ENCODE measurements at regions not wholly inside any gene's neighbourhood (a gene's known extent, or its start where the extent isn't known, plus 50 kb on each side); places are given as distances from the start of the nearest gene placed in this dataset.

GRCh38 chr2:65507102-65508069 lies 75.0 kb upstream of the SPRED2 start:
- no peaks in the 10 kb centered on the region for H3K9me3 ChIP-seq
- TF ChIP-seq POLR2A (IDR thresholded peaks at IDR 0.05) (no peak), CTCF (IDR thresholded peaks at IDR 0.05 in 4 of 5, conservative IDR thresholded peaks at IDR 0.05 in 1 of 5) (no peak)
- H3K4me3 ChIP-seq, result no peak overlapping the region
- ATAC-seq (no peak), DNase-seq (no peak)
- no peaks in the 10 kb centered on the region for H3K27me3 ChIP-seq
- H3K27ac ChIP-seq, result no peak overlapping the region
- no peaks in the 10 kb centered on the region for H3K4me1 ChIP-seq
- H3K36me3 ChIP-seq, result no peaks in the 10 kb centered on the region
- intact Hi-C loops (cut with DNase I; ENCODE audit: low total_unique reads) (no loop called here), in situ Hi-C loops (cut with MboI; ENCODE audit: low sequenced_read_pairs in 4 of 4) (no loop called here)

GRCh38 chr2:65504814-65505697 lies 72.7 kb upstream of the SPRED2 start:
- H3K9me3 ChIP-seq, result no peaks in the 10 kb centered on the region
- no peaks in the 10 kb centered on the region for H3K27me3 ChIP-seq
- H3K27ac ChIP-seq, result no peak overlapping the region
- in situ Hi-C loops (cut with MboI; ENCODE audit: low sequenced_read_pairs in 4 of 4), result no loop called here
- ATAC-seq (peak in 1 of 2 donors; percentile 52), DNase-seq (no peak)
- no peaks in the 10 kb centered on the region for H3K36me3 ChIP-seq
- H3K4me3 ChIP-seq, result no peak overlapping the region
- intact Hi-C loops (cut with DNase I; ENCODE audit: low total_unique reads), result no loop called here
- TF ChIP-seq CTCF (IDR thresholded peaks at IDR 0.05 in 4 of 5, conservative IDR thresholded peaks at IDR 0.05 in 1 of 5) (no peak), POLR2A (IDR thresholded peaks at IDR 0.05) (no peak)
- no peaks in the 10 kb centered on the region for H3K4me1 ChIP-seq

- no peak overlapping the region for H3K27ac ChIP-seq
- in situ Hi-C loops (cut with MboI; ENCODE audit: low sequenced_read_pairs in 4 of 4) (no loop called here), intact Hi-C loops (cut with DNase I; ENCODE audit: low total_unique reads) (no loop called here)
- no peak overlapping the region for H3K4me3 ChIP-seq
- H3K4me1 ChIP-seq, result no peaks in the 10 kb centered on the region
- no peaks in the 10 kb centered on the region for H3K27me3 ChIP-seq
- no peaks in the 10 kb centered on the region for H3K9me3 ChIP-seq
- DNase-seq (no peak), ATAC-seq (no peak)
- no peaks in the 10 kb centered on the region for H3K36me3 ChIP-seq
- TF ChIP-seq POLR2A (IDR thresholded peaks at IDR 0.05), result no peak
- no peak for TF ChIP-seq CTCF (IDR thresholded peaks at IDR 0.05 in 4 of 5, conservative IDR thresholded peaks at IDR 0.05 in 1 of 5)
Observed at GRCh38 chr2:65504201-65504600, 71.8 kb upstream of the SPRED2 start.

- no peak overlapping the region for H3K27ac ChIP-seq
- no peaks in the 10 kb centered on the region for H3K4me1 ChIP-seq
- intact Hi-C loops (cut with DNase I; ENCODE audit: low total_unique reads), result no loop called here
- TF ChIP-seq CTCF (IDR thresholded peaks at IDR 0.05 in 4 of 5, conservative IDR thresholded peaks at IDR 0.05 in 1 of 5) (no peak), POLR2A (IDR thresholded peaks at IDR 0.05) (no peak)
- no peaks in the 10 kb centered on the region for H3K27me3 ChIP-seq
- DNase-seq (no peak), ATAC-seq (no peak)
- no peaks in the 10 kb centered on the region for H3K36me3 ChIP-seq
- no peaks in the 10 kb centered on the region for H3K9me3 ChIP-seq
- in situ Hi-C loops (cut with MboI; ENCODE audit: low sequenced_read_pairs in 4 of 4), result no loop called here
- H3K4me3 ChIP-seq, result no peak overlapping the region
Observed at GRCh38 chr2:65503746-65504145, 71.3 kb upstream of the SPRED2 start.
